ENCODE measurements at regions not wholly inside any gene's neighbourhood (a gene's known extent, or its start where the extent isn't known, plus 50 kb on each side); places are given as distances from the start of the nearest gene placed in this dataset.
A peak's percentile ranks its signal among the peaks of the same experiment; 100 is the strongest.

DNA sequence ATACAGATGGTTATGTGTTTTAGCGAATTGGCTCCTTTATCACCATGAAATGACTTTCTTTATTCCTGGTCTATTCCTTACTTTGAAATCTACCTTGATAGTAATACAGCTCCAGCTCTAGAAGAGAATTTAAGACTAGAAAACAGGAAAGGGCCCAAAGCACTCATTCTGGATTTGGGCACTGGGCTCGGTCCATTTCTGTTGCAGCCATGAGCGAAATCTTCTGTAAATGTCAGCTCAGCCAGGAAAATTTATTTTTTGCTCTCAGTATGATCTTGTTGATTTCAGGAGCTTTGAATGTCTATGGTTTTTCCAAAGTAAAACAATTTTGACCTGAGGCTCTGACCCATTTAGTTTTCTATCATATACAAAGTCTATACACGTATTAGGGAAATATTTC, 104.1 kb downstream of the DIRAS2 start:
- no peak for DNase-seq (ENCODE audit: low read depth)

DNA sequence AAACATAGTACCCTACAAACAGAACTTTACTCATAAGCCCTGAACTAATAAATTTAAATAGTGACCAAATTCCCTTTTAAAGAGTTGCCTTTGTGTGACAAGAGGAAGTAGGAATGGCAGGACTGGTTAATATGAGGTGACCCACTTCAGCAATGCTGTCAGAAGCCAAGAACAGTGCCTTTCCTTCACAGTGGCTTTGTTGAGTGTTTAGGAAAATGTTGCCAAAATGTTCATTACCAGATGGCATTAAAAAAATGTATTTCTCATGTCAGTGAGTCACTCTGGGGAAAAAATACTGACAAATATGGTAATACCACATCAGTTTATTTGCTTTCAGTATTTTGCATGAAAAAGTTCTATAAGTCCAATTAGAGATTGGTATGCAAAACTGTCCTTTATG, 103.3 kb downstream of the DIRAS2 start:
- DNase-seq (ENCODE audit: low read depth) = no peak

DNA sequence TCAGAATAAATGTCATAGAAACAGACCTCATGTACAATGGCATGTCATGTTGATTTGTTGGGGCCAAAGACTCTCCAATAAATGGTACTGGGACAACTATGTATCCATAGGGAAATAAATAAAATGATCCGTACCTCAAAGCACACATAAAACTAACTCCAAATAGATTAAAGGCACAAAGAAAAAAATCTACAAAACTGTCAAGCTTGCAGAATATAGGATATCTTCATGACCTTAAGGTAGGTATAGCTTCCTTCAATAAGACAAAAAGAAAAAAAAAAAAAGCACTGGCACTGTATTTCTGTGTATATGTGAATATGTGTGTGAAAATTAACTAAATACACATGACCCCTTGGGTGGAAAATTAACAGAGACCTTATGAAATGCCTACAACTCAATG, 101.9 kb downstream of the DIRAS2 start:
- DNase-seq (ENCODE audit: low read depth) = no peak

DNA sequence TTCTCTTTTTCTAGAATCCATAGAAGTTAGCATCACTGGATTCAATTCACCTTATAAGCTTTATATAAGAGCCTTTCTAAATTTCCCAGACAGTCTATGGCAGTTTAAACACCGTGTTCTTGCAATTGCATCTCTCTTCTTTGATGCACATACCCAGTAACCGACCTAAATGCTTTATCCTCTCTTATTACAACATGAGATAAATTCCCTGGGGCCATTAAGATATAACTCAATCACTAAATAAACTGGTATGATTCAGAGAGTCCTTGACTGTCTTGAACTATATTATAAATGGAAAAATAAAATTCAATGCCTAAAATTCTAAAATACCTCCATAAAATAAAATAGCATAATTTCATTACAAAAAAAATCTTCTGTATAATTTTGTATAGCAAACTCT, 98.1 kb downstream of the DIRAS2 start:
- DNase-seq (ENCODE audit: low read depth) = no peak

DNA sequence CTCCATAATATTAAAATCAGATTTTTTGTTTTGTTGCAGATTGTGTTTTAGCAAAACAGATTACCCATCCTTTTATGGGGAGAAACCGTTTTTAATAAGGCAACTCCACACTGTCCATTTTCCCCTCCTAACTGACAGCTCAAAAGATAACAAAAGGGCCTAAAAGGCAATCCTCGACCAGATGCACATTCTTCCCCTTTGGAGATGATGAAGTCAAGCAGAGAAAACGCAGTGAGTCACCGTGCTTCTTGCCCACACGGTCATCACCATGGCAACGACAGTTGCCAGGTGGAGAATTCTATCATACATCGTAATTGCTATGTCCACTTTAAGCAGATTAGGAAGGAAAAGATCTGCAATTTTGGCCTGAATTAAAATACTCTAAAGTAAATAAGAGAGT, 96.4 kb downstream of the DIRAS2 start:
- peak; percentile 75 for DNase-seq (ENCODE audit: low read depth)

DNA sequence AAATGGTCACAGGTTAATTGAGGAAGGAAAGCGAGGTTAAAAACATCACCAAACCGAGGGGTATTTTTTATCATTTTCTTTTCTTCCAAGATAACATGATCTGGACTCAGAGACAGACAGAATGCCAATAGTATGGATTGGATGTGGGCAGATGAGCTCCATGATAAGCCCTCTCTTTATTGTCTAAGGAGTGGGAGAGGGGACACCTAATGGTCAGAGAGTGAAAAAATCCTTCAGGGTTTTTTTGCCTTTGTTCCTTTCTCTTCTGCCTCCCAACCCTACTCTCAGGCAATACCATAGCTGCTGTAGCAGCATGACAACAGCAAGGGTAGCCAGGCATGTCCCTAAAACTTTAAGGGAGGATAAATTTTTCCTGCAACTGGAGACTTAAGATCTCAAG, 94.7 kb downstream of the DIRAS2 start:
- DNase-seq (ENCODE audit: low read depth) = peak; percentile 1

DNA sequence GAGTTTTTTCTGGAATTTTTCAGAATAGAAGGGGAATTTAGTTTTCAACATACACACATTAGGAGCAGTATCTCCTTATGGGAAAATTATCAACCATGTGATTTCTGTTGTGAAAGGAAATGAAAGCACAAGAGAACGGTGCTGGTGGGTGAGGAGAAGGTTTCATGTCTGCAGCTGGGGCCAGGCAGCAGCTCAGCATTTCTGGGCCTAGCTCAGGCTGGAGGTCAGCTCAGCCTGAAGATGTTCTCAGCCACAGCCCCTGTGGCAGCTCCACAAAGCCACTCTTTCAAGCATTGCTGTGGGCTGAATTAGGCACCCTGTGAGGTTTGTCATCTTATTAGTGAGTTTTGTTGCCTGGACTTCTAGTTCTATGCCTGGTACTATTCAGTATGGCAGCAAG, 90.3 kb downstream of the DIRAS2 start:
- no peak for DNase-seq (ENCODE audit: low read depth)

DNA sequence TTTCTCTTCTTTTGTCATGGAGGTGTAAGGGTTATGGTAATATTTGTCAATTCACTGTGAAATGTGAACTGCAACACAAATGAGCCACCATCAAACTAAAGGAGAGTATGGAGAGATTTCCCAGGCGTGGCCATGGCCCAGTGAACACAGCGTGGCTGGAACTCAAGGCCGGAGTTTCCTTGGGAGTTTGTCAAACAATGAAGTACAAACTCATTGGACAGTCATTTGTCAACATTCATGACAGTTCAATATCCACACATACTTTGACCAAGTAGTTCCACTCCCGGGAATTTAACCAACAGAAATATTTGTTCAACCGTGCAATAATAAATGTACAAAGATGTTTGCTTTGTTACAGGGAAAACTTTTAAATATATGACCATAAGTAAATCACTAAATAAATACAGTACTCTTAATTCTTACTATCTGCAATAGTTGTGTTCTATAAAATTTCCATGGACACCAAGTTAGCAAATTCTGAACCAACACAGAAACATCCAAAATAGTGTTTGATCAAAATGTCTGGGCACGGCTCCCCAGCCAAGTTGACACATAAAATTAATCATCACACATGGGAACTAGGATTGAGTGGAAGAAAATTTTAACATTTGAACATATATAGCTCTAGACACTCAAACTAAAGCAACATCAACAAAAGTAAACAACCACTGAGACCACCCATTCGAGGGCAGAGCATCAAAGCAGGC, 87.1 kb downstream of the DIRAS2 start:
- DNase-seq (ENCODE audit: low read depth) = no peak

DNA sequence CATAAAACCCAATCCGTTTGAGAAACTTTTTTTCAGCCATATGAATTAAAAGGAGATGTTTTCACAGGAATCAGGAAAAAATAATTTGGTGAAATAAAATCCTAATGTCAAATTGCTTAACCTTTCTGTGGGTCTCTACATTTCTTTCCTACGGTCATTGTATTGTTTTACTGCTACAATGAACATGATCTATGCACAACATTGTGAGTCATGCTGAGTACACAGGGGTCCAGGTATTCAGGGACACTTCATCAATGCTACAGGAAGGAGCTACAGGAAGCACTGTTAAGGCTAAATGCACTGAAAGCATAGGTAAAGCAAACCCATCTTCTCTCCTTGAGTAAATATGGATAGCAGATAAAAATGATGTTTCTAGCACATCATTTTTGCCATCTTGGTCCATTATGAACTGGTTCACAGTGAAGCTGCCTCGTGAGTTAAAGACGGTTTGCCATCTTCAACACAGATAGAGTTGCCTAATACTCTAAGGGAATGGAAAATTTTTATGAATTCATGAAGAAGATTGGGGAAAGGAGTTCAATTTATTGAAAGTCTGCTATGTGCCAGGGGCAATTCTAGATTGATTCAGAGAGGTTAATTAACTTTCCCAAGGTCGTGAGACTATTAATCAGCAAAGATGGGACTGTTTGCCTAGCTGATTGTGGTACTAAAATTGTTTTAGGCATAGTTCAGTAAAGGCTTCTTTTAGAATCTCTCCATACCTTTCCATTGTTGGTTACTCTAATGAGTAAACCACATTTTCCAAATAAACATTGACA, 85.5 kb downstream of the DIRAS2 start:
- no peak for DNase-seq (ENCODE audit: low read depth)

DNA sequence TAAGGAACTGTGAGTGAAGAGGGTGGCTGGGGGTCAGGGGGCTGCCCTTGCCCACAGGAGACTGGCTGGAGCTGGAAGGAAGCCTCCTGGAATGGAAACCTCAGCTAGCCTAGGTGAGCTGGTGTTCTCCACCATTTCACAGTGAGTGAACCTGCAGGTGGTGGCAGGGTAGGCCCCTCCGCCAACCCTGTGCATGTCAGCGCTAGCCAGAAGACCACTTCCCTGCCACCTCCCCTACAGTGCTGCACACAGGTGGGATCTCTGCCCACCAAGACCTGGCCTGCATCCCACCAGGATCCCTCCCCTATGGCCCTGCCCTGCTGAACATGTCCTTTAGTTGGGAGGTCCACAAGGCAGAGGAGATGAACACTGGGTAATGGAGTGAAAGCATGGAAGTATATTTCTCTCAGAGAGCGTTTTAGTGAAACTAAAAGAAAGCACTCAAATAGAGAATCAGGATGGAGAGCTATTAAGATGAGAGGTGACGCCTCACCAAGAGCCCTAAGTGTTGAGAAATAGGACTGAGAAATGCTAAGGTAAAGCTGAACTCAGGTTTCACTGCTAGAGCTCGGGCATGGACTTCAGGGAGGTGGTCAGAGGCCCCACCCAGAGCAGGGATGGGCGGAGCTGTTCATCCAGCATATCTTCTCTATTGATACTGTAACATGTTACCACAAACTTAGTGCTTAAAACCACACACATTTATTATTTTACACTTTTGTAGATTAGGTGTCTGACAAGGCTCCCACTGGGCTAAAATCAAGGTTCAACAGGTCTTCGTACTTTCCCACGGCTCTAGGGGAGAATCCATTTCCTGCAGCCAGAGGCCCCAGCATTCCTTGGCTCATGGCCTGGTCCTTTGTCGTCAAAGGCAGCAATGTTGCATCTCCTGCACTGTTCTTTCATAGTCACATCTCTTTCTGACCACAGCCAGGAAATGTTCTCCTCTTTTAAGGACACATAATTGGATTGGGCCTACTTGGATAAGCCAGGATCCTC, 83.2 kb downstream of the DIRAS2 start:
- DNase-seq (ENCODE audit: low read depth) = peak; percentile 5

Data from EH (cell line).